Ectodermal cell (in vitro differentiated cells): ENCODE measurements at regions not wholly inside any gene's neighbourhood (a gene's known extent, or its start where the extent isn't known, plus 50 kb on each side); places are given as distances from the start of the nearest gene placed in this dataset.

Experiments
- H3K27ac ChIP-seq: 2 replicates; pipeline ENCODE4 v1.7.0; 2013; ENCODE audit warnings: mild to moderate bottlenecking, low read depth, low read length; ENCODE audit not compliant: insufficient read depth, poor library complexity, severe bottlenecking
- H3K27me3 ChIP-seq: 2 replicates; pipeline ENCODE4 v1.7.0; 2013; ENCODE audit warnings: mild to moderate bottlenecking, low read length; ENCODE audit not compliant: insufficient read depth, control insufficient read depth, poor library complexity, severe bottlenecking
- H3K36me3 ChIP-seq: one replicate; pipeline ENCODE4 v1.7.0; 2013; ENCODE audit warnings: low read length; ENCODE audit not compliant: control insufficient read depth, insufficient read depth
- H3K4me1 ChIP-seq: one replicate; pipeline ENCODE4 v1.7.0; 2013; ENCODE audit warnings: low read length; ENCODE audit not compliant: control insufficient read depth, insufficient read depth
- H3K4me3 ChIP-seq: 2 replicates; pipeline ENCODE4 v1.7.0; 2013; ENCODE audit warnings: low read depth, low read length, control low read depth; ENCODE audit not compliant: insufficient read depth
- H3K9me3 ChIP-seq: 2 replicates; pipeline ENCODE4 v1.7.0; 2013; ENCODE audit warnings: mild to moderate bottlenecking, low read length, moderate library complexity; ENCODE audit not compliant: control insufficient read depth
- WGBS, 2 experiments: methylation state at CpG; one replicate each; pipeline ENCODE4 v1.1.7; 2013; ENCODE audit warnings: missing lambda C conversion rate in 2 of 2; 5-methylcytosine and 5-hydroxymethylcytosine counted together

- 88% methylated on average over 16 of the region's 16 CpGs for WGBS, 2 experiments
- Histone ChIP-seq H3K27me3 (no peaks in the 10 kb centered on the region), H3K9me3 (no peaks in the 10 kb centered on the region)
Measured at GRCh38 chr22:48954781-48955311, 872.8 kb downstream of the BRD1 start.

GRCh38 chr22:48953830-48954229 is 873.8 kb downstream of the BRD1 start:
- H3K27ac ChIP-seq: no peak overlapping the region
- H3K9me3 ChIP-seq: no peaks in the 10 kb centered on the region
- H3K36me3 ChIP-seq: no peaks in the 10 kb centered on the region
- WGBS, 2 experiments: 87 to 95% methylated on average over 11 of the region's 11 CpGs
- H3K4me1 ChIP-seq: peaks cover 4% of the 10 kb centered on the region
- H3K4me3 ChIP-seq: no peak overlapping the region
- no peaks in the 10 kb centered on the region for H3K27me3 ChIP-seq

More at GRCh38 chr22:48954781-48955311, 872.8 kb downstream of the BRD1 start:
- Histone ChIP-seq H3K4me3 (no peak overlapping the region), H3K4me1 (peaks cover 4% of the 10 kb centered on the region), H3K36me3 (no peaks in the 10 kb centered on the region), H3K27ac (no peak overlapping the region)

- Histone ChIP-seq H3K4me3 (no peak overlapping the region), H3K36me3 (no peaks in the 10 kb centered on the region), H3K4me1 (peaks cover 4% of the 10 kb centered on the region), H3K9me3 (no peaks in the 10 kb centered on the region), H3K27me3 (no peaks in the 10 kb centered on the region), H3K27ac (no peak overlapping the region)
- 93 to 96% methylated on average over 11 of the region's 11 CpGs for WGBS, 2 experiments
Measured at GRCh38 chr22:48953103-48953720, 874.5 kb downstream of the BRD1 start.

- Histone ChIP-seq H3K4me3 (no peak overlapping the region), H3K27me3 (no peaks in the 10 kb centered on the region), H3K27ac (no peak overlapping the region), H3K36me3 (no peaks in the 10 kb centered on the region), H3K4me1 (peaks cover 4% of the 10 kb centered on the region), H3K9me3 (no peaks in the 10 kb centered on the region)
- 91 to 92% methylated on average over 18 to 19 of the region's 19 CpGs for WGBS, 2 experiments
Measured at GRCh38 chr22:48952256-48953102, 875.2 kb downstream of the BRD1 start.

GRCh38 chr22:48951836-48952235 is 875.8 kb downstream of the BRD1 start:
- Histone ChIP-seq H3K4me3 (no peak overlapping the region), H3K36me3 (no peaks in the 10 kb centered on the region), H3K4me1 (peaks cover 4% of the 10 kb centered on the region), H3K27ac (no peak overlapping the region), H3K27me3 (no peaks in the 10 kb centered on the region), H3K9me3 (no peaks in the 10 kb centered on the region)
- WGBS, 2 experiments: 82 to 84% methylated on average over 6 of the region's 6 CpGs

- Histone ChIP-seq H3K4me3 (no peak overlapping the region), H3K4me1 (peaks cover 4% of the 10 kb centered on the region), H3K36me3 (no peaks in the 10 kb centered on the region), H3K27ac (no peak overlapping the region), H3K9me3 (no peaks in the 10 kb centered on the region), H3K27me3 (no peaks in the 10 kb centered on the region)
- 89 to 90% methylated on average over 27 of the region's 27 CpGs for WGBS, 2 experiments
Measured at GRCh38 chr22:48950151-48950915, 877.3 kb downstream of the BRD1 start.

- peaks cover 4% of the 10 kb centered on the region for H3K4me1 ChIP-seq
- no peaks in the 10 kb centered on the region for H3K27me3 ChIP-seq
- no peaks in the 10 kb centered on the region for H3K36me3 ChIP-seq
- H3K9me3 ChIP-seq: no peaks in the 10 kb centered on the region
- H3K27ac ChIP-seq: no peak overlapping the region
- H3K4me3 ChIP-seq: no peak overlapping the region
- 93 to 95% methylated on average over 18 of the region's 18 CpGs for WGBS, 2 experiments
Measured at GRCh38 chr22:48949375-48950149, 878.1 kb downstream of the BRD1 start.

- no peak overlapping the region for H3K4me3 ChIP-seq
- no peaks in the 10 kb centered on the region for H3K36me3 ChIP-seq
- WGBS, 2 experiments: 88 to 91% methylated on average over 6 of the region's 6 CpGs
- no peak overlapping the region for H3K27ac ChIP-seq
- H3K9me3 ChIP-seq: no peaks in the 10 kb centered on the region
- peaks cover 4% of the 10 kb centered on the region for H3K4me1 ChIP-seq
- no peaks in the 10 kb centered on the region for H3K27me3 ChIP-seq
Measured at GRCh38 chr22:48948575-48949170, 879.0 kb downstream of the BRD1 start.

GRCh38 chr22:48947636-48948035 is 880.0 kb downstream of the BRD1 start:
- H3K27ac ChIP-seq: no peak overlapping the region
- H3K4me3 ChIP-seq: no peak overlapping the region
- H3K36me3 ChIP-seq: no peaks in the 10 kb centered on the region
- no peaks in the 10 kb centered on the region for H3K27me3 ChIP-seq
- H3K9me3 ChIP-seq: no peaks in the 10 kb centered on the region
- H3K4me1 ChIP-seq: peaks cover 4% of the 10 kb centered on the region
- WGBS, 2 experiments: 95 to 96% methylated on average over 5 of the region's 5 CpGs
